ENCODE measurements at regions not wholly inside any gene's neighbourhood (a gene's known extent, or its start where the extent isn't known, plus 50 kb on each side); places are given as distances from the start of the nearest gene placed in this dataset.

DNA sequence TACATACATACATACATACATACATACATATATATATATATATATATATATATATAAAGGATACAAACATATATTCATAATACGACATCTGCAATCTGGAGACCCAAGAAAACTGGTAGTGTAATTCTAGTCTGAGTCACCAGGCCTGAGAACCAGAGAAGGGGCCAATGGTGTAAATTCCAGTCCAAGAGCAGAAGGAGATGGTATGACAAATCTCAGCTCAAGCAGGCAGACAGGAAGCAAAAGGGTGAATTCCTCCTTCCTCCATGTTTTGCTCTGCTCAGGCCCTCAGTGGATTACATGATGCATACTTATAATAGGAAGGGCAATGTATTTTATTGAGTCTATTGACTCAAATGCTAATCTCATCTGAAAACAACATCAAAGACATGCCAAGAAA, 1060.4 kb upstream of the TMPRSS15 start:
- Histone ChIP-seq H3K4me1 (no peaks in the 10 kb centered on the region), H3K27ac (replicated peaks in 1 of 4) (no peak overlapping the region), H3K36me3 (no peaks in the 10 kb centered on the region), H3K4me3 (no peak overlapping the region), H3K27me3 (no peaks in the 10 kb centered on the region), H3K9me3 (no peaks in the 10 kb centered on the region)
- DNase-seq (ENCODE audit: extremely low spot score): no peak
- intact Hi-C loops (cut with DNase I): no loop called here
- TF ChIP-seq EP300 (IDR thresholded peaks at IDR 0.05) (no peak), POLR2AphosphoS5 (IDR thresholded peaks at IDR 0.05) (no peak), POLR2A (IDR thresholded peaks at IDR 0.05; ENCODE audit: low read depth) (no peak)
- TF ChIP-seq, protein P1, sequence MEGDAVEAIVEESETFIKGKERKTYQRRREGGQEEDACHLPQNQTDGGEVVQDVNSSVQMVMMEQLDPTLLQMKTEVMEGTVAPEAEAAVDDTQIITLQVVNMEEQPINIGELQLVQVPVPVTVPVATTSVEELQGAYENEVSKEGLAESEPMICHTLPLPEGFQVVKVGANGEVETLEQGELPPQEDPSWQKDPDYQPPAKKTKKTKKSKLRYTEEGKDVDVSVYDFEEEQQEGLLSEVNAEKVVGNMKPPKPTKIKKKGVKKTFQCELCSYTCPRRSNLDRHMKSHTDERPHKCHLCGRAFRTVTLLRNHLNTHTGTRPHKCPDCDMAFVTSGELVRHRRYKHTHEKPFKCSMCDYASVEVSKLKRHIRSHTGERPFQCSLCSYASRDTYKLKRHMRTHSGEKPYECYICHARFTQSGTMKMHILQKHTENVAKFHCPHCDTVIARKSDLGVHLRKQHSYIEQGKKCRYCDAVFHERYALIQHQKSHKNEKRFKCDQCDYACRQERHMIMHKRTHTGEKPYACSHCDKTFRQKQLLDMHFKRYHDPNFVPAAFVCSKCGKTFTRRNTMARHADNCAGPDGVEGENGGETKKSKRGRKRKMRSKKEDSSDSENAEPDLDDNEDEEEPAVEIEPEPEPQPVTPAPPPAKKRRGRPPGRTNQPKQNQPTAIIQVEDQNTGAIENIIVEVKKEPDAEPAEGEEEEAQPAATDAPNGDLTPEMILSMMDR (IDR thresholded peaks at IDR 0.05): no peak
- 100% methylated on average over 1 of the region's 1 CpG for WGBS

DNA sequence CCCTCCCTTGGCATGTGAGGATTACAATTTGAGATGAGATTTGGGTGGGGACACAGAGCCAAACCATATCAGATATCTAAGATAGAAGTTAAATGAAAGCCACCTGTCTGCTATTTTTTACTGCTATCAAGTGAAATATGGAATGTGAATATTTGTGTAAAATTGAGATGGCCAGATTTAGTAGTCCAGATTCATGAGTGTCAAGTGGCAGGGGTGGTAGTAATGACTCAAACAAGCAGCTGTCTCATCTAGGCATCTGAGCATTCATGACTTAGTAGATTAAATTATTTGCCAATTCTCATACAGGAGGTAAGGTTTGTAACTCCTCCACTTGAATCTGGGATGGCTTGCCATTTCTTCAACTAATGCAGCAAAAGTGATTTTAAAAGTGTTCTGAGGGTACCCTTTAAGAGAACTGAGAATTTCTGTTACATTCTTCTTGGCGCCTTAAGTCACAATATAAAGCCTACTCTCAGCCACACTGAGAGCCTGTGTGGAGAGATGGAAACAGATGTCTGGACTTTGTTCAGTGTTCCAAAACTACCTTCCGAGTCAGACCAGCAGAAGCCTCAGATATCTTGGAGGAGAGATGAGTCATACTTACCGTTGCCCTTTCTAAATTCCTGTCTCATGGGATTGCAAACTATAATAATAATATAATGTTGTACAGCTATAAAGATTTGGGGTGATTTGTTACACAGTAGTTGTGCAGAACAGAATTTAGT, 1065.6 kb upstream of the TMPRSS15 start:
- 67% methylated on average over 3 of the region's 3 CpGs for WGBS
- Histone ChIP-seq H3K36me3 (no peaks in the 10 kb centered on the region), H3K4me3 (no peak overlapping the region), H3K27me3 (no peaks in the 10 kb centered on the region), H3K4me1 (no peaks in the 10 kb centered on the region), H3K9me3 (no peaks in the 10 kb centered on the region), H3K27ac (replicated peaks in 1 of 4) (no peak overlapping the region)
- TF ChIP-seq POLR2AphosphoS5 (IDR thresholded peaks at IDR 0.05): no peak
- TF ChIP-seq EP300 (IDR thresholded peaks at IDR 0.05): no peak
- TF ChIP-seq, protein P1 (IDR thresholded peaks at IDR 0.05): no peak
- TF ChIP-seq POLR2A (IDR thresholded peaks at IDR 0.05; ENCODE audit: low read depth): no peak
- DNase-seq (ENCODE audit: extremely low spot score): no peak
- intact Hi-C loops (cut with DNase I): no loop called here

DNA sequence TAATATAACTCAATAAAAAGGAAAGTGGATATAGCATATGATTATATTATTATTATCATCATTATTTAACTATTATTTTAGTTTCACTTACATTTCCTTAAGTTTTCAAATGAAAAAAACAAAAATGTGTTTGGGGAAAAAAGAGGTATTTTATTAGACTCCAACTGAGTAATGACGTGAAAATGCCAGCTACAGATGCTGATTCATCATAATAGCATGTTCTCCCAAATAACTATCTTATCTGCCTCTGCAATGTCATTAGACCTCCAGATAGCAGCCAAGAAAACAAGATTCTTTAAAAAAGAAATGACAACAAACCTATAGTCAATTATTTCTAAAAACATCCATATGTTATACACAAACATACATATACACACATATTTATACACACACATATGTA, 1071.9 kb upstream of the TMPRSS15 start:
- DNase-seq (ENCODE audit: extremely low spot score): no peak
- H3K36me3 ChIP-seq: no peaks in the 10 kb centered on the region
- no peaks in the 10 kb centered on the region for H3K27me3 ChIP-seq
- H3K27ac ChIP-seq (replicated peaks in 1 of 4): no peak overlapping the region
- H3K4me1 ChIP-seq: no peaks in the 10 kb centered on the region
- whole genome bisulfite sequencing: 69% methylated on average over 1 of the region's 1 CpG
- intact Hi-C loops (cut with DNase I): no loop called here
- H3K4me3 ChIP-seq: no peak overlapping the region
- no peaks in the 10 kb centered on the region for H3K9me3 ChIP-seq
- TF ChIP-seq POLR2A (IDR thresholded peaks at IDR 0.05; ENCODE audit: low read depth) (no peak), POLR2AphosphoS5 (IDR thresholded peaks at IDR 0.05) (no peak), EP300 (IDR thresholded peaks at IDR 0.05) (no peak)
- TF ChIP-seq, protein P1 (IDR thresholded peaks at IDR 0.05): no peak

DNA sequence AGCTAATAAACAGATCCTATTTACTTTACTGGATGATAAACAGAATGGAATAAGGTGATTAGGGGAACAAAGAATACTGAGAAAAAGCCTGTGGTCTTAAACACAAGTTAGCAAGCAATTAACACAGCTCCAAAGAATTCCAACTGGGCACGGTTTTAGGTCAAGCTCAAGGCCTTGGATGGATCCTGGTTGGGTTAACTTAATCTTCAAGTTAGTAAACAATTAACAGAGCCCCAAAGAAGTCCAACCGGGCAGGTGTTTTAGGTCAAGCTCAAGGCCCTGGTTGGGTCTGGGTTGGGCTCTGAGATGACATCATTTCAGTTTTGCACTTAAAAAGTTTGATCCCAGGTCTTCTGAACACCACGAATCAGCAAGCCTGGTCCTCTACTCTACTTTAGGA, 1086.3 kb upstream of the TMPRSS15 start:
- DNase-seq (ENCODE audit: extremely low spot score): no peak

More for the DNA sequence above, 1086.3 kb upstream of the TMPRSS15 start:
- H3K9me3 ChIP-seq: no peaks in the 10 kb centered on the region
- no peaks in the 10 kb centered on the region for H3K36me3 ChIP-seq
- intact Hi-C loops (cut with DNase I): no loop called here
- H3K4me1 ChIP-seq: no peaks in the 10 kb centered on the region
- WGBS: 71% methylated on average over 3 of the region's 3 CpGs
- no peak overlapping the region for H3K4me3 ChIP-seq
- TF ChIP-seq, protein P1 (IDR thresholded peaks at IDR 0.05): no peak
- no peak for TF ChIP-seq POLR2A (IDR thresholded peaks at IDR 0.05; ENCODE audit: low read depth)
- TF ChIP-seq EP300 (IDR thresholded peaks at IDR 0.05): no peak
- no peak for TF ChIP-seq POLR2AphosphoS5 (IDR thresholded peaks at IDR 0.05)
- H3K27me3 ChIP-seq: no peaks in the 10 kb centered on the region
- no peak overlapping the region for H3K27ac ChIP-seq (replicated peaks in 1 of 4)
